Activated CD4-positive, alpha-beta T cell treated with anti-CD3 and anti-CD28 coated beads for 24 hours (primary cell): ENCODE measurements at regions not wholly inside any gene's neighbourhood (a gene's known extent, or its start where the extent isn't known, plus 50 kb on each side); places are given as distances from the start of the nearest gene placed in this dataset.
"Not testable (repeated sequence)": the region's sequence is repeated elsewhere in the genome, so short reads cannot be mapped to it uniquely, and the experiment has no call there.

ENCODE experiments used
- DNase-seq, 2 donors: peaks; one replicate each; pipeline ENCODE4 v3.0.0-alpha.2; 2020; ENCODE audit warnings: low read depth in 2 of 2

DNA sequence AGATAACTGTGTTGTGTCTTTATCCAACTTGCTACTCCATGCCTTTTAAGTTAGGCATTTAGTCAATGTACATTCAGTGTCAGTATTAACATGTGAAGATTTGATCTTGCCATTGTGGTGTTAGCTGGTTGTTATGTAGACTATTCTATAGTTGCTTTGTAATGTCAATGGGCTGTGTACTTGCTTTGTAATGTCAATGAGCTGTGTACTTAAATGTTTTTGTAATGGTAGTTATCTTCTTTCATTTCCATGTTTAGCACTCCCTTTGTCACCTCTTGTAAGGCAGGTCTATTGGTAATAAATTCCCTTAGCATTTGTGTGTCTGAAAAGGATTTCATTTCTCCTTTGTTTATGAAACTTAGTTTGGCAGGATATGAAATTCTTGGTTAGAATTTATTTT, 53.4 kb downstream of the MC4R start:
- DNase-seq: no peak

- DNase-seq: no peak
Measured at GRCh38 chr18:60311676-60312360, 60.8 kb downstream of the MC4R start.

GRCh38 chr18:60295674-60296073, 76.9 kb downstream of the MC4R start:
- DNase-seq: no peak

- no peak for DNase-seq
Measured at GRCh38 chr18:60292186-60292585, 80.4 kb downstream of the MC4R start.

DNA sequence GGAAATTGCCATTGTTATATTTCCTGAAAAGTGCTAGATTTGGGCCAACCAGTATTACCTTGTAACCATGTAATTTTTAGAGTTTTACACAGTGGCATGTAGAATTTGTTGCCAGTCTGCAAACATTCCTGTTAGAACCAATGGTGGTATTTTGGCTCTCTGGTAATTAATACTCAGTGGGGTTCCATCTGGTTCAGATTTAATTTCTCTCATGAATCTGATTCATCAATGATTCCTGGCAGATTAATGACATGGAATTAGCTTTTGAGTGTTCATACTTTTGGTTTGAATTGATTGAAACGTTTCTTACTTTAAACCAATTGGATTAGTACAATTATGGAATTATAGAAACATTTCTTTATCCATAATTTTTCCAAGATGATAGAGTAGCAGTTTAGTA, 93.2 kb downstream of the MC4R start:
- DNase-seq: no peak

GRCh38 chr18:60277855-60278480, 94.6 kb downstream of the MC4R start:
- no peak for DNase-seq

- no peak for DNase-seq
Measured at GRCh38 chr18:60267391-60268058, 105.0 kb downstream of the MC4R start.

DNA sequence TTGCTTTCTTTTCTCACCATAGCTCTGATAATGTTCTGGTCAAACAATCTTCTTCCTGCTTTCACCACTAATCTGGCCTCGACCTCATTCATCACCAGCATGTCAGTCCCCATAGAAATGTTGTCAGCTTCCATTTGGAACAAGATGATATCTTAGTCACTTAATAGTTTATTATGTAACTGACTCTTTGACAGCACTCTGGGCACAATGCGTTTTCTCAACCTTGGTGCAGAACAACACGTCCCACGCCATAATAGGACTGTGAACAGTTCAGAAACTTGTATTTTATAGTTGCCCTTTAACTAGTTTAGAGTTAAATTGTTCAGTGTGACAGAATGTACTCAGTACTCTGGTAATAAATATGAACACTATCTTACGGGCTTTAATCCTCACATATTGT, 106.0 kb downstream of the MC4R start:
- no peak for DNase-seq

- no peak for DNase-seq
Measured at GRCh38 chr18:60259052-60259681, 113.4 kb downstream of the MC4R start.

GRCh38 chr18:60249388-60249787, 123.2 kb downstream of the MC4R start:
- no peak for DNase-seq

GRCh38 chr18:60248336-60249330, 123.9 kb downstream of the MC4R start:
- no peak for DNase-seq

- DNase-seq: no peak
Measured at GRCh38 chr18:60247103-60247502, 125.5 kb downstream of the MC4R start.

GRCh38 chr18:60246606-60247005, 126.0 kb downstream of the MC4R start:
- DNase-seq: no peak

DNA sequence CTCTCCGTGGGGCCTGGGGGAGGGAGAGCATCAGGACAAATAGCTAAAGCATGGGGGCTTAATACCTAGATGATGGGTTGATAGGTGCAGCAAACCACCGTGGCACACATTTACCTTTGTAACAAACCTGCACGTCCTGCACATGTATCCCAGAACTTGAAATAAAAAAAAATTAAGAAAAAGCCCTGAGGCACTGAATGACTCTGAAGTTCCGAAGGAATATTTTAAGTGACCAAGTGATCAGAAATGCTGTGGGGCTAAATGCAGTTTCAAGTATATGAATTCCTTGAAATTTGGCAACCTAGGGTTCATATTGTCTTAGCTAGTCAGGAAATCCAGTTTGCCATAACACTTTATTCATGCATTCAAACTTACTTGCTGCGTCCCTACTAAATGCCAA, 127.5 kb downstream of the MC4R start:
- no peak for DNase-seq

DNA sequence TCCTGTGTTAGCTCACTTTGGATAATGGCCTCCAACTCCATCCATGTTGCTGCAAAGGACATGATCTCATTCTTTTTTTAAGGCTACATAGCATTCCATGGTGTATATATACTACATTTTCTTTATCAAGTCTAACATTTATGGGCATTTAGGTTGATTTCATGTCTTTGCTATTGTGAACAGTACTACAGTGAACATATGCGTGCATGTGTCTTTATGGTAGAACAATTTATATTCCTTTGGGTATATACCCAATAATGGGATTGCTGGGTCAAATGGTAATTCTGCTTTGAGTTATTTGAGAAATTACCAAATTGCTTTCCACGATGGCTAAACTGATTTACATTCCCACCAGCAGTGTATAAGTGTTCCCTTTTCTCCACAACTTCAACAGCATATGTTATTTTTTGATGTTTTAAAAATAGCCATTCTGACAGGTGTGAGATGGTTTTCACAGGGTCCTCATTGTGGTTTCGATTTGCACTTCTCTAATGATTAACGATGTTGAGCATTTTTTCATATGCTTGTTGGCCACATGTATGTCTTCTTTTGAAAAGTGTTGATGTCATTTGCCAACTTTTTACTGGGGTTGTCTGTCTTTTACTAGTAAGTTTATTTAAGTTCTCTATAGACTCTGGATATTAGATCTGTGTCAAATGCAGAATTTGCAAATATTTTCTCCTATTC, 133.4 kb downstream of the MC4R start:
- DNase-seq: not testable (repeated sequence)

DNA sequence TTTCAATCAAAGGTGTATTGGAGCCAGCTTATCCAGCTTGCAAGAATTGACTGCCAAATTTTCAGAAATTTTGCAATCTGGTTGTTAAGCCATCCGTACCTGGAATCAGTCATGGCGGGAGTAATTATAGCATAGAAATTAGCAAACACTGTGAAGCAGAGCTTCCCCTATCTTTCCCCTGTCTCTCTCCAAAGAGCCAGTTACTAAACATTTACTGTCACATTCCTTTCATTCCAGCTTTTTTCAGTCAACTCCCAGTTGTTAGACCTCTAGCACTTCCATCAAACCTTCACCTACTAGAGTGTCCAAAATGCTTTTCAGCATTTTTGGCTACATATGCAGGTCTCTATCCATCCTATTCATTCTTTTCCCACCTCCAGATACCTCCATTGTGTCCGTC, 137.4 kb downstream of the MC4R start:
- DNase-seq: no peak

DNA sequence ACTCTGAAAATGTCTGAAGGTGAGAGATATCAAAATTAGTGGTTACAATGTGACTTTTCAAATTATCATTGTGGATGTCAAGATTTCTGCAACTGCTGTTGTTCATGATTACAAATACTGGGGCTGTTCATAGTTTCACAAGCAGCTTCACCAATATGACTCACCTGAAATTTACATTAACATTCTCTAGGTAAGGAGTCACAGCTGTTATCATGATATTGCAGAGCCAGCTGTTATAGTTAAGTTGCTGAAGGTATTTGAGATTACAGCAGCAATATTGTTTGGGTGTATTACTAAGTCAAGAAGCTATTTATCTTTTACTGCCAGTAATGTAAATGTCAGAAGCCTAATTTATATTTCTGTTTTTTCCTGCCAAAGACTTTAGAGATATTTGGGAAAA, 140.0 kb downstream of the MC4R start:
- DNase-seq: no peak

- no peak for DNase-seq
Measured at GRCh38 chr18:60228609-60229595, 143.7 kb downstream of the MC4R start.

GRCh38 chr18:60215432-60215831, 157.1 kb downstream of the MC4R start:
- no peak for DNase-seq

DNA sequence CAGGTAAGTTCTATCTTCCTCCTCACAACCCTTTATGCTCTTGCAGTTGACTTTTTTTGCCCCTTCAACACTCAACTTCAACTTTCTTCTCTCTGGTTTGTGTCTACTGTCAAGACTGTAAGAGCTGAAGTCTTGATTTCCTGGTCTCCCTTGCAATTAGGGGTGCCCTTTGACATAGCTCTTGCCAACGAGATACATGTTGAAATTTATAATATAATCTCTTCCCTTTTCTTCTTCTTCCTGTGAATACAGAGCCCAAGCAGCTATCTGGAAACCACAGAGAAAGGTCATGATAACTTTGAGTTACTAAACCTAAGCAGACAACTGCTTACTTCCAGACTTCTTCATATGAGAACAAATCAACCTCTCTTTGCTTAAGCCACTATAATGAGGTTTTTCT, 163.5 kb downstream of the MC4R start:
- DNase-seq: no peak
